Hepatocyte (in vitro differentiated cells): ENCODE measurements at regions not wholly inside any gene's neighbourhood (a gene's known extent, or its start where the extent isn't known, plus 50 kb on each side); places are given as distances from the start of the nearest gene placed in this dataset.

Source experiments
- CTCF ChIP-seq: fragments of 200-600 bp; sonication (generic); IDR thresholded peaks from 2 replicates; pipeline ENCODE4 v1.5.1; 2016; ENCODE audit warnings: antibody characterized with exemption, mild to moderate bottlenecking; ENCODE audit not compliant: poor library complexity
- EZH2phosphoT487 ChIP-seq: fragments of 200-600 bp; sonication (generic); IDR thresholded peaks from one replicate; pipeline ENCODE4 v1.6.1; 2018; ENCODE audit warnings: antibody characterized with exemption, mild to moderate bottlenecking, low read depth, moderate library complexity; ENCODE audit not compliant: unreplicated experiment, severe bottlenecking

- TF ChIP-seq EZH2phosphoT487 (no peak), CTCF (no peak)
Observed at GRCh38 chr2:239519921-239520585, 119.2 kb upstream of the HDAC4 start.
